ENCODE measurements at regions not wholly inside any gene's neighbourhood (a gene's known extent, or its start where the extent isn't known, plus 50 kb on each side); places are given as distances from the start of the nearest gene placed in this dataset.

- no peak for TF ChIP-seq GTF2E2 (tag; IDR thresholded peaks at IDR 0.05)
- TF ChIP-seq NCOA6 (IDR thresholded peaks at IDR 0.05): no peak
- TF ChIP-seq MAFK (IDR thresholded peaks at IDR 0.05; ENCODE audit: low read length): no peak
- no peak for TF ChIP-seq ZBTB40 (IDR thresholded peaks at IDR 0.05)
- no peak for TF ChIP-seq ZBTB40 (CRISPR knock-in tag; IDR thresholded peaks at IDR 0.05)
- no peak for TF ChIP-seq FIP1L1 (IDR thresholded peaks at IDR 0.05; ENCODE audit: low read depth, low read length, poor library complexity, severe bottlenecking)
- TF ChIP-seq ZNF347 (CRISPR knock-in tag; IDR thresholded peaks at IDR 0.05; ENCODE audit: low read depth): no peak
- TF ChIP-seq MCM5 (IDR thresholded peaks at IDR 0.05; ENCODE audit: low read depth): no peak
- TF ChIP-seq TGIF2 (CRISPR knock-in tag; IDR thresholded peaks at IDR 0.05): no peak
- no peak for TF ChIP-seq CREB1 (IDR thresholded peaks at IDR 0.05)
- no peak for TF ChIP-seq CREB1 (CRISPR knock-in tag; IDR thresholded peaks at IDR 0.05)
- no peak for TF ChIP-seq ETS1 (conservative IDR thresholded peaks at IDR 0.05; ENCODE audit: control insufficient read depth, low read depth, low read length)
These were observed 233.7 kb upstream of the FGF13 start (continued) for GRCh38 chrX:138945219-138945618.
